ENCODE measurements at regions not wholly inside any gene's neighbourhood (a gene's known extent, or its start where the extent isn't known, plus 50 kb on each side); places are given as distances from the start of the nearest gene placed in this dataset.
"Not testable (repeated sequence)": the region's sequence is repeated elsewhere in the genome, so short reads cannot be mapped to it uniquely, and the experiment has no call there.

- not testable (repeated sequence) for DNase-seq (ENCODE audit: low read depth)
Measured at GRCh38 chr20:29320216-29320949, 1937.1 kb upstream of the DEFB115 start.

GRCh38 chr20:29323631-29324515, 1933.6 kb upstream of the DEFB115 start:
- DNase-seq (ENCODE audit: low read depth) = not testable (repeated sequence)

- not testable (repeated sequence) for DNase-seq (ENCODE audit: low read depth)
Measured at GRCh38 chr20:29324516-29325303, 1932.8 kb upstream of the DEFB115 start.

GRCh38 chr20:29325304-29325640, 1932.2 kb upstream of the DEFB115 start:
- DNase-seq (ENCODE audit: low read depth) = no peak

- not testable (repeated sequence) for DNase-seq (ENCODE audit: low read depth)
Measured at GRCh38 chr20:29325781-29326180, 1931.7 kb upstream of the DEFB115 start.

- DNase-seq (ENCODE audit: low read depth) = no peak
Measured at GRCh38 chr20:29326376-29327070, 1930.9 kb upstream of the DEFB115 start.

GRCh38 chr20:29327600-29328420, 1929.7 kb upstream of the DEFB115 start:
- not testable (repeated sequence) for DNase-seq (ENCODE audit: low read depth)

- not testable (repeated sequence) for DNase-seq (ENCODE audit: low read depth)
Measured at GRCh38 chr20:29330429-29331115, 1926.9 kb upstream of the DEFB115 start.

- no peak for DNase-seq (ENCODE audit: low read depth)
Measured at GRCh38 chr20:29349836-29350235, 1907.6 kb upstream of the DEFB115 start.

GRCh38 chr20:29375937-29376336, 1881.5 kb upstream of the DEFB115 start:
- DNase-seq (ENCODE audit: low read depth) = not testable (repeated sequence)

GRCh38 chr20:29392853-29393252, 1864.6 kb upstream of the DEFB115 start:
- not testable (repeated sequence) for DNase-seq (ENCODE audit: low read depth)

- DNase-seq (ENCODE audit: low read depth) = no peak
Measured at GRCh38 chr20:29408034-29408695, 1849.3 kb upstream of the DEFB115 start.

GRCh38 chr20:29408707-29409106, 1848.8 kb upstream of the DEFB115 start:
- DNase-seq (ENCODE audit: low read depth) = not testable (repeated sequence)

- DNase-seq (ENCODE audit: low read depth) = not testable (repeated sequence)
Measured at GRCh38 chr20:29409160-29409689, 1848.2 kb upstream of the DEFB115 start.

GRCh38 chr20:29409833-29410805, 1847.3 kb upstream of the DEFB115 start:
- no peak for DNase-seq (ENCODE audit: low read depth)

GRCh38 chr20:29410806-29411457, 1846.5 kb upstream of the DEFB115 start:
- DNase-seq (ENCODE audit: low read depth) = no peak

- DNase-seq (ENCODE audit: low read depth) = not testable (repeated sequence)
Measured at GRCh38 chr20:29411458-29411820, 1846.0 kb upstream of the DEFB115 start.

- no peak for DNase-seq (ENCODE audit: low read depth)
Measured at GRCh38 chr20:29419378-29419777, 1838.1 kb upstream of the DEFB115 start.

Data from stromal cell of bone marrow (primary cell).